ENCODE measurements at regions not wholly inside any gene's neighbourhood (a gene's known extent, or its start where the extent isn't known, plus 50 kb on each side); places are given as distances from the start of the nearest gene placed in this dataset.

DNA sequence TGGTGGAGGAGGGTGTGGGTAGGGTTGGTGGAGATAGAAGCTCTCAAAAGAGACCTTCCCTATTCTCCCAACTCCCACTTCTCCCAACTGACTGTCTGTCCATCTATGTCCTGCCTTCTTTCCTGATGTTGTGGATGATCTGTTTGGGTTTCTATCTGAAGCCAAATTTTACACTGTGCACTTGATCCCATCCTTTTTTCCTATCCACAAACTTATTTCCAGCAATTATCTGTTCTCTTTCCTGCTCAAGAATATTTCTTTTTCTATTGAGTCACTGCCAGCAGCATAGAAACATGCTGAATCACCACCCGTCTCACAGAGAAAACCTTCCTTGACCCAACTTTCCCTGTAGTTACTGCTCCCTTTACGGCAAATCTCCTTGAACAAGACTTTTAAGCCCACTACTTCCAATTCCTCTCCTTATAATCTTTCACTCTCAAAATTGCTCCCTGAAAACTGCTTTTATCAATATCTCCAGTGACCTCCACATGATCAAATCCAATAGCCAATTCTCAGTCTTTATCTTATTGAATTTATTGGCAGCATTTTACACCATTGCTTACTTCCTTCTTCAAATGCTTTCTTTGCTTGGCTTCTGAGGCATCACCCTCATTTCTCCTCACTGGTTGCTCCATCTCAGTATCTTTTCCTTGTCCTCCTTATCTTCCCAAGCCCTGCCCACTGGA, 141.2 kb upstream of the SLC7A14 start:
- no peak for DNase-seq

GRCh38 chr3:170725285-170725731, 139.4 kb upstream of the SLC7A14 start:
- no peak for DNase-seq

DNA sequence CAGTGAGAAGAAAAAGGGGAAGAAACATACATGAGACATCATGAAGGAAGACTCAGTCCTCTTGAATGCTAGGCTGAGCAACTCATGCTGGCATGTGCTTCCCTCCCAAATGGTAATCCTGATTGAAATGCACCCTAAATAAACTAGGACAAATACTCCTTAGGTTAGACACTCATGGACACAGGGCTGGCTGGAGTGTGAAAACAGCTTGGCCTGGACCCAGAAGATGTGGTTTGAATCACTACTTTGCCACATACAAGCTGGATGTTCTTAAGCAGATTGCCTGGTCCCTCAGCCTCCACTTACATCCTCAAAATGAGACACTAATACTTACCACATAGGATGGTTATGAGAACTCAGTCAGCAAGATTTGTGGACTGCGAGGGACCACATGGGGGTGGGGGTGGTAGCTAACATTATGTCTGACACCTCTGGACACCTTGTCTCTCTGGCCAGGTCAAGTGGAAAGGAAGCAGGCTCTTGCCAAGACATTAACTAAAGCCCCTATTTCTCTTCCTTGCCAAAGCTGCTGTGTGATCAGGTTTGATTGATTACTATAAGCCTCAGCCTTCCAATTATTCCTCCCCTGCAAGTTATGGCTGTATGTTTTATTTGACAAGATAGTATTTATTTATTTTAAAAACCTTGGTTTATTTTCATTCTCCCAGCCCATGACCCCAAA, 138.9 kb upstream of the SLC7A14 start:
- DNase-seq, result no peak

GRCh38 chr3:170723241-170723640, 137.4 kb upstream of the SLC7A14 start:
- no peak for DNase-seq

DNA sequence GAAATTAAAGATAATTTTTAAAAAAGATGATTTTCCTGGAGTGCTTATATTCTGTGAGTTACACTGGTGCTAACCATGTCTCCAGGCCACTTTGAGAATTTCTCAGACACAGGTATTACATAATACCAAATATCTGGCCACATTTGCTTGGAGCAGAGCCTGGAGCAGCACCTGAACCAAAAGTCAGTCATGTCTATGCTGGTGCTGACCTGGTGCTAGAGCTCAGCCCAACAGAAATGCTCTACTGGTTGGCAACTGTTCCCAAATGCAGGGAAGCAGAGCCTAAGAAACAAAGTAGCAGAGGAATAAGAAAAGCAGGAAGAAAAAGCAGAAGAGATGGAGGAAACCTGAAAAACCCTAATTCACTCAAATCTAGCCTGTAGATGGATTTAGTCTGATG, 135.7 kb upstream of the SLC7A14 start:
- no peak for DNase-seq

- no peak for DNase-seq
Measured at GRCh38 chr3:170719300-170719699, 133.4 kb upstream of the SLC7A14 start.

GRCh38 chr3:170718848-170719247, 133.0 kb upstream of the SLC7A14 start:
- no peak for DNase-seq

DNA sequence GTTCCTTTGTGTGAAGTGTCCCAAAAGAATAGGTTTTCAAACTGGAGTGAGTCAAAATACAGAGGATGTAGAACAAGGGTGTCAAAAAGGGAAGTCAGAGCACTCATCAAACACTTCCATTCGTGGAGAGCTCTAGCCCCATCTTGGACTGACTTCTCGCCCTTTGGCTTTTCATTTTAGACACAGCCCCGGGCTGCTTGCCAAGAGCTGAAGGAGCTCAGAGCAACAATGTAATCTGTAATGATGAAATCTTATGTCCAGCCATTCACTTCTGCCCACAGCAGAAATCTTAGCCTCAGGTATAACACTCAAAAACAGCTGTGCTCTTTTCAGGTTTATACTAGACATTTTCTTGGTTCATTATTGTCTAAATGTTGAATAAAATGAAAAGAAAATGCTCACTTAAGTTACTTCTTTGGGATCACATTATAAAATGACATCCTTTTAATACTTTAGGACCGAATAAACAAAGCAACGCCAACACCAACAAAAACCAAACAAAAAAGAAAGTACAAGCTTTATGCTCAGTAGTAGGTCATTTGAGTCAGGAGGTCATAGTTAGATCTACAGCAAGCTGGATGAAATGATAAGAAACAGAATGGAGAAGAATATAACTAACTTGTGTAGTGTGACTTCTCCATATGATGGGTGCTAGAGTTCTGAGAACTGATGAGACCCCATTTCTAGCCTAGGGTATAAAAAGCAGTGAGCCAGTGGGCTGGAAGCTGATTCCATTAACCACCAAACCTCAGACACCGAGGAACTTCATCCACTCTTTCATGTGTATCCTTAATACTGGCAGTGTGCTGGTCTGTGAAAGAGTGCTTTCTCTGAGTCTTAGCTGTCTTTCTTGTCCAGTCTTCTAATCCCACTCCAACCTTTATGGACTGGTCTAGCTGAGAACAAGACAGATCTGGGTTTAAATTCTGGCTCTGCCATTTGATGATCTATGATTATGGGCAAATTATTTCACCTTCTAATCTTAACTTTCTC, 131.8 kb upstream of the SLC7A14 start:
- DNase-seq, result no peak

DNA sequence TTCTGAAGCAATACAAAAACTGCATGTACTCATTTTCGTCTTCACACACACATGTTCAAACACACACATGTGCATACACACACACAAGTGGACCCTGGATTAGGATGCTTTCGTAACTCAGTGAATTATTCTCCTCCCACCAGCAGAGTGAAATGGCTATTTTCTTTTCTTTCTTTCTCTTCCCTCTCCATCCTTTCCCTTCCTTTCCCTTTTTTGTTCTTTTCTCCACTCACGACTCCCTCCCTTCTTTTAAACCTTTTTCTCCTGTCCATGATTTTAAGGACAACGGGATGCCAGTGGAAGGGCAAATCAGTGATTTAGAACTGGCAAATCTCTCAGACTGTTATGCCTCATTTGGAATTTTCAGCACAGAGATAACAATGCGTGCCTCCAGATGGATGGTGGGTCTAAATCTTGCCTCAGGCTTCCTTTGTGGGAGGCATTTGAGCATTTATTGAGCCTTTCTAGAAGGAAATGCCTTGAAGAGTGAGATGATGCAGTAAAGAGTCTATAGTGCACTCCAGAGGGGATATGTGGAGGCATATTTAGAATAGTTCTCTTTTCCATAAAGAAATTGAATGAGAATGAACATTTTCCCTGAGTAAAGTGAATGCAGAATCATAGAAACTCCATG, 130.4 kb upstream of the SLC7A14 start:
- DNase-seq, result no peak

DNA sequence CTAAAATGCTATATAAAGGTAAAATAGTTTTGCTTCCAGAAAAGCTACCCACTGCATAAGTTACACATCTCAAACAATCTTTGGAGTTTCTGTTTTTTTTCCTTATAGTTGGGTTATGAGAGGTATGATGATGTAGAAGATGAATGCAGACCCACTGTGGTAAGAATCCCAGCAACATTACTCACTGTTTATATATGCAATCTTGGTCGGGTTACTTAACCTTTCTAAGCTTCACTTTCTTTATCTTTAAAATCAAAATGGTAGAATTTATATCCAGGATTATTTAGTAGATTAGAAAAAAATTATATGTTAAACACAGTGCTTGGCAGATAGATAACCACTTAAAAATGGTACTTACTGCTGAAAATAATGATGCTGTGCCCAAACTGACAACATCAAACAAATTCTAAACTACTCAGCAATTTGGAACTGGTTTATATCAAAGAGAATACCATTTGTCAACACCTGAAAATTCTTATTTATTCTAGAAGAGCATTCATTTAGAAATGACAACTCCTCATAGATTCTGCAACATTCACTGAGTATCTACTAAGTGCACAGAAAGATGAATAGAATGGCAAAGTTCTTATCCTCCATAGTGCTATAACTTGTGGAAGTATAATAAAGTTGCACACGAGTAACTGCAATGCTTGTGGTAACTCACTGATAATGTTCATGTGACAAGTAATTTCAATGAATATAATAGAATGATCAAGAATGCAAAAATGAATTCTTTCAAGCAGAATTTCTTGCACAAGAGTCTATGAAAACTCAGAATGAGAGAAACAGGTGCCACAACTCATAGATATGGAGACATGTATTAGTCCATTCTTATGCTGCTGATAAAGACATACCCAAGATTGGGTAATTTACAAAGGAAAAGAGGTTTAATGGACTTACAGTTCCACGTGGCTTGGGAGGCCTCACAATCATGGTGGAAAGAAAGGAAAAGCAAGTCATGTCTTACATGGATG, 129.0 kb upstream of the SLC7A14 start:
- no peak for DNase-seq

- DNase-seq, result no peak
Measured at GRCh38 chr3:170714122-170714521, 128.2 kb upstream of the SLC7A14 start.

DNA sequence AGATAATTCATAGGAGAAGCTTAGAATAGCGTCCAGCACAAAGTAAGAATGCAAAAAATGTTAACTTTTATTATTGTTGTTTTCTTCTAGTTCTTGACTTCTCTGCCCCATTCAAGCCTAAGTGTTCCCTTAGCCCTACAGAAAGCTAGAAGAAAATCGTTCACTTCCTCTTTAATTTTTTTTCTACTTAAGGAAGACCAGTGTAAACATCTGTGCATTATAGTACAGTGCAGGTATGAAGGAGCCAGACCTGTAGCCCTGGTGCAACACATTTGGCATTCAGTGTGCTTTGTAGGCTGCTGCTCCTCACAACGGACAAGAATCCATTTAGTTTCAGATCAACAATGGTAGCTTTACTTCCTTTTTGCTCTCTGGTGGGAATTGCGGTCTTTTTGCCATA, 127.8 kb upstream of the SLC7A14 start:
- DNase-seq, result no peak

DNA sequence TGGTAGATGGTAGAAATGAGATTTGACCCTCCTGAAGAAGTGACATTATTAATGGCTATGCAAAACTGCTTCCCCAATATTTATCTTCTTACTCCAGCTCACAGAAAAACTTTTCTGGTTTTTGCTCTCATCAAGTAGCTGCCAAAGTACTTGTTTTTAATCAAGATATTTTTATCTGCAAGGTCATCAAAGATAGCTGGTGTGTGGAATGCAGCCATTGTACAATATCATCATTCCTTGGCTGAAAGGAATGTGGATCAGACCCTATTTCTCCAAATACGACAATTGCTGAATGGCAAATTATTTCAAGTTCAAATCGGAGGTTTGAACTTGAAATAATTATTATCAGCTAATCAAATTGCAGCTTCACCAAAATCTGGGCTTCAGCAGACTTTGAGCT, 126.9 kb upstream of the SLC7A14 start:
- DNase-seq, result no peak

- DNase-seq, result no peak
Measured at GRCh38 chr3:170712336-170712735, 126.5 kb upstream of the SLC7A14 start.

GRCh38 chr3:170711786-170712185, 125.9 kb upstream of the SLC7A14 start:
- no peak for DNase-seq

- no peak for DNase-seq
Measured at GRCh38 chr3:170709046-170709445, 123.2 kb upstream of the SLC7A14 start.

GRCh38 chr3:170707899-170708298, 122.0 kb upstream of the SLC7A14 start:
- no peak for DNase-seq

- DNase-seq, result no peak
Measured at GRCh38 chr3:170705131-170705530, 119.3 kb upstream of the SLC7A14 start.

DNA sequence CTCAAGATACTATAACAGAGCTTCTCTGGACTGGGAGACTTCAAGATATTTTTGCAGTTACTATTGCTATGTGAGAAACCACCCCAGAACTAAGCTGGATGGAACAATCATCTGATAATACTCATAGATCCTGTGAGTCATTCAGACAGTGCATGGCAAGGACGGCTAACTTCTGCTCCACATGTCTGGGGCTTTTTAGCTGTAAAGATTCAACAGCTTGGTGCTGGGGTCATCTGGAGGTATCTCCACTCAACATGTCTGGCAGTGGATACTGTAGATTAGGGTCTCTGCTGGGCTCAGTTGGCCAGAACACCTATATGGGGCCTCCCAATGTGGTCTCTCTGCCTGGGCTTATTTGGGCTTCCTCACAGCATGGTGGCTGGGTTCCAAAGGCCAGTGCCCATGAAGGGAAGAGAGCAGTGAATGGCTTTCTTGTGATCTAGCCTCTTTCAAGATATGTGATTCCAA, 117.3 kb upstream of the SLC7A14 start:
- DNase-seq, result no peak

DNA sequence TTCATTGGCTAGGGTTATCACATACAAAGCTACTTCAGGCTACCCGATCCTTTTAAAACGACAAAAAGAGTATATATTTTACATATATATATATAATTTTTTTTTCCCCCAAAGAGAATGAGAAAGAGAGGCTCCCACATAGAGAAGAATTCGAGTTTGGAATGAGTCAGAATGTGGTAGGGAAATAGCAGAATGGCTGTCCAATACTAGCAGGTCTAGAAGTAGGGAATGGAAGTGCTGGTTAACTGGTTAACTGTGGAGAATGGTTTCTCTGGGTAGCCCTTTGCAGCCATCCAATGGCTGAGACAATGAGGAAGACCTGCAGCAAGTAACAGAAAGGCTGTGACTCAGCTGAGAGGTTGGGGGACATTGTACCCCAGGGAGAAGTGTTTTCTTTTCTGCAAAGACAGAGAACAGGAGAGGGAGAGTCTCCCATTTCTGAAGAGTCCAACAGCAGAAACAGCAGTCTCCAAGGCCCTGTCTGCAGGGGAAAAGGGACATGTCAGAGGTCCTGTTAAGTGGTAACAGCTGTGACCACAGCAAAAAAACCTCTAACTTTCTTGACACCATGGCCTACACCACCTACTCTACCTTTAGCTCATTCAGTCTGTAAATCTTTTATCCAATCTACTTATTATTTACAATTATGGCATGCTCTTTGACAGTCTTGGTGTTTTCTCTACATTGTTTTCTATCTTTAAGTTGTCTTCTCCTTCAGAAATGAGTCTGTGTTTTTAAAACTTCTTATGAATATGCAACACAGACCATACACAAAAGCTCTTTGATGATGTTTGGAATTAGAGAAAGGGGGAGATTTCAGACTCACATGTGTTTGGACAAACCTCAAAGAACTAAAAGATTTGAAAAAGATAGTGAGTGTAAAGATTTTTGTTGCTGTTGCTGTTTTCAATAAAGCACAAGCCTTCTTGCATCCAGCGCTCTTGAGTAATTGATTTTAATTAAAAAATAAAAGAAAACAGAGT, 116.1 kb upstream of the SLC7A14 start:
- no peak for DNase-seq

All from NCI-H1048 (cell line).